OCI-LY1 (cell line): ENCODE measurements at regions not wholly inside any gene's neighbourhood (a gene's known extent, or its start where the extent isn't known, plus 50 kb on each side); places are given as distances from the start of the nearest gene placed in this dataset.

Experiments
- EZH2 ChIP-seq: fragments of 200-600 bp; sonication (generic), shearing (Covaris generic); IDR thresholded peaks from 2 replicates; pipeline ENCODE4 v1.8.0; 2017; ENCODE audit warnings: borderline replicate concordance, mixed run types, mild to moderate bottlenecking, antibody characterized with exemption, low read length, moderate library complexity, mixed read lengths
- TF ChIP-seq, protein P1 (sequence below): fragments of 200-600 bp; sonication (generic), shearing (Covaris generic); IDR thresholded peaks from 2 replicates; pipeline ENCODE4 v1.5.1; 2017; ENCODE audit warnings: mild to moderate bottlenecking, antibody characterized with exemption, low read length, moderate library complexity, mixed read lengths

GRCh38 chrY:18904296-18904695 lies 130.8 kb upstream of the HSFY2 start:
- TF ChIP-seq, protein P1, sequence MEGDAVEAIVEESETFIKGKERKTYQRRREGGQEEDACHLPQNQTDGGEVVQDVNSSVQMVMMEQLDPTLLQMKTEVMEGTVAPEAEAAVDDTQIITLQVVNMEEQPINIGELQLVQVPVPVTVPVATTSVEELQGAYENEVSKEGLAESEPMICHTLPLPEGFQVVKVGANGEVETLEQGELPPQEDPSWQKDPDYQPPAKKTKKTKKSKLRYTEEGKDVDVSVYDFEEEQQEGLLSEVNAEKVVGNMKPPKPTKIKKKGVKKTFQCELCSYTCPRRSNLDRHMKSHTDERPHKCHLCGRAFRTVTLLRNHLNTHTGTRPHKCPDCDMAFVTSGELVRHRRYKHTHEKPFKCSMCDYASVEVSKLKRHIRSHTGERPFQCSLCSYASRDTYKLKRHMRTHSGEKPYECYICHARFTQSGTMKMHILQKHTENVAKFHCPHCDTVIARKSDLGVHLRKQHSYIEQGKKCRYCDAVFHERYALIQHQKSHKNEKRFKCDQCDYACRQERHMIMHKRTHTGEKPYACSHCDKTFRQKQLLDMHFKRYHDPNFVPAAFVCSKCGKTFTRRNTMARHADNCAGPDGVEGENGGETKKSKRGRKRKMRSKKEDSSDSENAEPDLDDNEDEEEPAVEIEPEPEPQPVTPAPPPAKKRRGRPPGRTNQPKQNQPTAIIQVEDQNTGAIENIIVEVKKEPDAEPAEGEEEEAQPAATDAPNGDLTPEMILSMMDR, result no peak
- no peak for TF ChIP-seq EZH2
